Amygdala (tissue), 56 donors: ENCODE measurements at regions not wholly inside any gene's neighbourhood (a gene's known extent, or its start where the extent isn't known, plus 50 kb on each side); places are given as distances from the start of the nearest gene placed in this dataset.
"Not testable (repeated sequence)": the region's sequence is repeated elsewhere in the genome, so short reads cannot be mapped to it uniquely, and the experiment has no call there.

Experiments used
- DNase-seq, 56 donors: peaks; one replicate each; lab custom pipeline; 2025; lab: John Stamatoyannopoulos, UW

GRCh38 chr7:80298201-80298600, 163.6 kb downstream of the GNAI1 start:
- no peak for DNase-seq

DNA sequence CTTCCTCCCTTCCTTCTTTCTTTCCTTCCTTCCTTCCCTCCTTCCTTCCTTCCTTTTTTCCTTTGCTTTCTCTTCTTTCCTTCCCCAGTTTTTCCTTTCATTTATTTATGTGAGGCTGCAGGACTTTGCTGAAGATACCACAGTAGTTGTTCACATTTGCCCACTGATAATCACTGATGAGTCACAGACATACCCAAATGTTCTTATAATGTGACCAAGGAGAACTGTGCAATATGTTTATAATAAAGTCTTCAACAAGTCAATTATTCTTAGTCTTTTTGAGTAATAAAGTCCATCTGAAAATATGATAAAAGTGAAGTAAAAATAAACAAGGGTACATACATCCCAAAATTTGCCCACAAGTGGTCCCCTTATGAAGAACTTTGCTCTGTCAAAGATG, 159.7 kb downstream of the GNAI1 start:
- DNase-seq, result no peak

- not testable (repeated sequence) for DNase-seq
Measured at GRCh38 chr7:80292634-80293033, 158.0 kb downstream of the GNAI1 start.

GRCh38 chr7:80288175-80289122, 153.8 kb downstream of the GNAI1 start:
- peak in 16 of 56 donors; percentile 2 to 66 (median 13) for DNase-seq

DNA sequence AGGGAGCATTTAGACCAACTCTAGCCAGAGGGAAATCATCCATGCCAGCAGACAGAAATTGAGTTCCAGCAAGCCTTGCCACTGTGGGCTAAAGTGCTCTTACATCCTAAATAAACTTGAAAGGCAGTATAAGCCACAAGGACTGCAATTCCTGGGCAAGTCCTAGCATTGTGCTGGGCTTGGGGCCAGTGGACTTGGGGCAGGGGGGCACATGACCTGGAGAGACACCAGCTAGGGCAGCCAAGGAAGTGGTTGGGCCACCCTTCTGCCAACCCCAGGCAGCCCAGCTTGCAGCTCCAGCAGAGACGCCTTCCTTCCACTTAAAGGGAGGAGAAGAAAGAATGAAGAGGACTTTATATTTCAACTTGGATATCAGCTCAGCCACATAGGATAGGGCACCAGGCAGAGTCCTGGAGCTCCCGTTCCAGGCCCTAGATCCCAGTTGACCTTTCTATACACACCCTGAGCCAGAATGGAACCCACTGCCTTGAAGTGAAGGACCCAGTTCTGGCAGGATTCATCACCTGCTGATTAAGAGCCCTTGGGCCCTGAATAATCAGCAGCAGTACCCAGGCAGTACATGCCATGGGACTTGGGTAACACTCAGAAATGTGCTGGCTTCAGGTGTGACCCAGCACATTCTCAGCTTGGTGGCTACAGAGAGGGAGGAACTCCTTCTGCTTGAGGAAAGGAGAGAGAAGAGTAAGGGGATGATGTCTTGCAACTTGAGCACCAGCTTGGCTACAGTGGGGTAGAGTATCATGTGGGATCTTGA, 153.0 kb downstream of the GNAI1 start:
- peak in 1 of 56 donors; percentile 1 for DNase-seq

DNA sequence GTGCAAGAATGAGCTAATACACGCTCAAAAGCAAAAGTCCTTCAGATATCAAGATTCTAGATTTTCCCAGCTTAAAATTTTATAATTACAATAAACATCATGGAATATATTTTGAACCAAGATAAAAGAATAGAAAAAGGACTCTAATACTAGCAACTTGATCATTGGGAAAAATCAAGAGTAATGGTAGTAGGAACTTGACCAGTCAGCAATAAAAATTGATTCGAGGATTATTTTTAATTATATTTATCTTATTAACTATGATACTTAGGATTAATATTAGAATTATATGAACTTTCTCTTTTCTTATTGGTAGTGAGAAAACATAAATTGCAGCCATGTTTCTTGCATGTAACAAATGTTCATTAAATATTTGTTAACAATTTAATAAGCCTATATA, 152.0 kb downstream of the GNAI1 start:
- no peak for DNase-seq

DNA sequence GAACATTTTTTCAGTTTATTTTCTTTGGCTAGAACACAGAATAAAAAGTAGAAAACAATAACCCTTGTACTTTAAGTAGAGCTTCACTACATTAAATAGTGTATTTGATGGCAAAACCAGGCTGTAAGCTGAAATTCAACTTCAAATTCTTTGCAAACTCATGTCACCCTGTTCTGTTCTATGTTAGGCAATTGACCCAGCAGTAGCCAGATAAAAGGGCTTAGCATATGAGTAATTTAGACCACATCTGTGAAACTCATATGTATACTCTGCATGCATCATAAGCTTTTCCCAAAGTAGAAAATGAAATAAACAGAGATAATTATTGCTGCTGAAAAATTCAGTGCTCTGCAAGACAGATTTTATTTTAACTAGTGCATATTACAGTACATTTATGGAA, 150.2 kb downstream of the GNAI1 start:
- no peak for DNase-seq

- DNase-seq, result no peak
Measured at GRCh38 chr7:80279760-80280159, 145.1 kb downstream of the GNAI1 start.

DNA sequence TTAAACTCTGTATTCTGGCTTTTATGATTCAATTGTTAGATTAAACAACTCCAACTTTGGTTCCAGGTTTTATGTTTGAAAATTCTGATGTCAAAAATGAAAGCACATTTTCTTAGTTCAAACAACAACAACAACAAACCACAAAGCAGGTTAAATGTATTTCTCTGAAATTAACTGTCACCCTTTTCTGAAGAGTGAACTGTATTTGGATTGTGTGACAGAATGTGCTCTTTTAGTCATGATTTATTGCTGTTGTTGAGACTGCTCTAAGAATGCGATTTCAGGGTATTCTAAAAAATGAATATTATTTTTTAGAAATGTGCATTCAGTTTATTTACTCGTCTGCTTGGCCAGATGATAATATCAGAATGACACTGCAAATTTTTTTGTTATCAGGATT, 144.1 kb downstream of the GNAI1 start:
- no peak for DNase-seq

- no peak for DNase-seq
Measured at GRCh38 chr7:80277434-80278427, 143.1 kb downstream of the GNAI1 start.
